Progenitor cell of endocrine pancreas (in vitro differentiated cells): ENCODE measurements at regions not wholly inside any gene's neighbourhood (a gene's known extent, or its start where the extent isn't known, plus 50 kb on each side); places are given as distances from the start of the nearest gene placed in this dataset.

Experiments used
- DNase-seq: peaks from one replicate; pipeline ENCODE4 v3.0.0; 2021; ENCODE audit warnings: low spot score; ENCODE audit not compliant: unreplicated experiment
- H3K27ac Mint-ChIP-seq: 2 replicates; pipeline ENCODE4 v1.8.0; 2021; ENCODE audit warnings: mild to moderate bottlenecking, moderate library complexity, mixed read lengths
- H3K27me3 Mint-ChIP-seq: 2 replicates; pipeline ENCODE4 v1.8.0; 2021; ENCODE audit warnings: mixed read lengths
- H3K36me3 Mint-ChIP-seq: 2 replicates; pipeline ENCODE4 v1.8.0; 2022; ENCODE audit warnings: mixed read lengths; ENCODE audit not compliant: insufficient read depth
- H3K4me1 Mint-ChIP-seq: 2 replicates; pipeline ENCODE4 v1.8.0; 2021; ENCODE audit warnings: low read depth, mixed read lengths
- H3K4me3 Mint-ChIP-seq: 2 replicates; pipeline ENCODE4 v1.8.0; 2021; ENCODE audit warnings: low read depth, mild to moderate bottlenecking, moderate library complexity, mixed read lengths
- H3K9me3 Mint-ChIP-seq: 2 replicates; pipeline ENCODE4 v1.8.0; 2021; ENCODE audit warnings: low read depth, mixed read lengths
- TF ChIP-seq, protein P1 (sequence below): fragments of 200-600 bp; sonication (generic); IDR thresholded peaks from one replicate; pipeline ENCODE4 v1.5.0; 2021; ENCODE audit warnings: antibody characterized with exemption, mild to moderate bottlenecking; ENCODE audit not compliant: unreplicated experiment

DNA sequence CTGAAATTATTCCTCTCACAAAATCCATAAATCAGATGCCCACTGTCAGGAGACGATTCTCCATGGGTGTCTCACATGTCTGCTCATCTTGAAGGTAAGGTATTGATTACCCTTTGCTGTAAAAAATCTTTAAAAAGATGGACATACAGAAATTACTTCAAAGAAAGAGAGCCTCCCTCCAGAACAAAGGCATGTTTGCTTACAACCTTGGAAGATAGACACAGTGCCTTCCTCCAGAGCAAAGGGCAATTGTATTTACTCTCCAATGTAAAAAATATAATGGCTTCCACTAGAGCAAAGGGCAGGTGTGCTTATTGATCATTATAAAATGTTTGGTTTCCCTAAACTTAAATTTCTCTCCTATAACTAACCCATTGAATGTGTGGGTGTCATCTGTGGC lies 616.2 kb downstream of the ANKRD50 start:
- Mint-ChIP-seq H3K27ac (no peak overlapping the region), H3K4me3 (no peak overlapping the region), H3K36me3 (peaks cover 1% of the 10 kb centered on the region), H3K9me3 (peaks cover 10% of the 10 kb centered on the region), H3K4me1 (peaks cover 2% of the 10 kb centered on the region), H3K27me3 (no peaks in the 10 kb centered on the region)
- no peak for DNase-seq
- TF ChIP-seq, protein P1, sequence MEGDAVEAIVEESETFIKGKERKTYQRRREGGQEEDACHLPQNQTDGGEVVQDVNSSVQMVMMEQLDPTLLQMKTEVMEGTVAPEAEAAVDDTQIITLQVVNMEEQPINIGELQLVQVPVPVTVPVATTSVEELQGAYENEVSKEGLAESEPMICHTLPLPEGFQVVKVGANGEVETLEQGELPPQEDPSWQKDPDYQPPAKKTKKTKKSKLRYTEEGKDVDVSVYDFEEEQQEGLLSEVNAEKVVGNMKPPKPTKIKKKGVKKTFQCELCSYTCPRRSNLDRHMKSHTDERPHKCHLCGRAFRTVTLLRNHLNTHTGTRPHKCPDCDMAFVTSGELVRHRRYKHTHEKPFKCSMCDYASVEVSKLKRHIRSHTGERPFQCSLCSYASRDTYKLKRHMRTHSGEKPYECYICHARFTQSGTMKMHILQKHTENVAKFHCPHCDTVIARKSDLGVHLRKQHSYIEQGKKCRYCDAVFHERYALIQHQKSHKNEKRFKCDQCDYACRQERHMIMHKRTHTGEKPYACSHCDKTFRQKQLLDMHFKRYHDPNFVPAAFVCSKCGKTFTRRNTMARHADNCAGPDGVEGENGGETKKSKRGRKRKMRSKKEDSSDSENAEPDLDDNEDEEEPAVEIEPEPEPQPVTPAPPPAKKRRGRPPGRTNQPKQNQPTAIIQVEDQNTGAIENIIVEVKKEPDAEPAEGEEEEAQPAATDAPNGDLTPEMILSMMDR, result no peak

DNA sequence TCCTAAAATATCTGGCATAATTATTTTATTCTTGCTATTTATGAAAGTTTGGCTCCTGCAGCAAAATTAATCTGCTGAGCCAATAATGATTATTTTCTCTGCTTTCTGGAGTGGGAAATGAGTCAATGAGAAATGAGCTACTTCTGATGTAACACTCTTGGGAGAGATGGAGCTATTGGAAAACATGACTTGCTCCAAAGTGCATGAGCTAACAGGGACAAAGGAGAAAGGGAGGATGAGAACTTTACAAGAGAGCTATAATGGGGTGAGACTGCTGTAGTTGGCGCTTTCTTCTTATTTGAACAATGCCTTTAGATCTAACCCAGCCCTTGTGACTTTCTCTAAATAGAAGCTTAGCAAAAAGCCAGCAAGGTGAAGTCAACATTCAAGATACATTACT lies 615.1 kb downstream of the ANKRD50 start:
- Mint-ChIP-seq H3K4me1 (no peaks in the 10 kb centered on the region), H3K27ac (no peak overlapping the region), H3K4me3 (no peak overlapping the region), H3K36me3 (peaks cover 1% of the 10 kb centered on the region), H3K9me3 (peaks cover 18% of the 10 kb centered on the region), H3K27me3 (no peaks in the 10 kb centered on the region)
- DNase-seq, result no peak
- TF ChIP-seq, protein P1, result no peak

DNA sequence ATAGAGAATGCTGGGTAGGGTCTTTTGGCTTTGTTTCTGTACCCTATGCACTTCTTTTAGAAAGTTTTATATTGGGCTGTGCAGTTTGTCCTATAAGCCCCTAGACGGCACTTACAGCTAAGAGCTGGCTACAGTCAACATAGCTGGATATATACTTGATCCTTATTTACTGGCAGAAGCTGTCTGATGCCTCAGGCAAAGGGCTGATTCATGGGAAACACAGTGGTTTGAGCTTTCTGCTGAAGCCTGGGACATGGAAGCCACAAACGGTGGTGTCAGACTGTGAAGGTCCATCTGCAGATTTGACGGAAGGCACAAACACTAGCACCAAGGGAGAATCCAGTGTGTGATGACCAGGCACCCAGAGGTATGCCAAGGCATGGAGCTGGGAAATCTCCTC lies 608.4 kb downstream of the ANKRD50 start:
- peaks cover 20% of the 10 kb centered on the region for H3K9me3 Mint-ChIP-seq
- H3K36me3 Mint-ChIP-seq, result peaks cover 1% of the 10 kb centered on the region
- H3K4me3 Mint-ChIP-seq, result no peak overlapping the region
- H3K4me1 Mint-ChIP-seq, result no peaks in the 10 kb centered on the region
- H3K27ac Mint-ChIP-seq, result no peak overlapping the region
- no peak for DNase-seq
- H3K27me3 Mint-ChIP-seq, result no peaks in the 10 kb centered on the region
- TF ChIP-seq, protein P1, result no peak

DNA sequence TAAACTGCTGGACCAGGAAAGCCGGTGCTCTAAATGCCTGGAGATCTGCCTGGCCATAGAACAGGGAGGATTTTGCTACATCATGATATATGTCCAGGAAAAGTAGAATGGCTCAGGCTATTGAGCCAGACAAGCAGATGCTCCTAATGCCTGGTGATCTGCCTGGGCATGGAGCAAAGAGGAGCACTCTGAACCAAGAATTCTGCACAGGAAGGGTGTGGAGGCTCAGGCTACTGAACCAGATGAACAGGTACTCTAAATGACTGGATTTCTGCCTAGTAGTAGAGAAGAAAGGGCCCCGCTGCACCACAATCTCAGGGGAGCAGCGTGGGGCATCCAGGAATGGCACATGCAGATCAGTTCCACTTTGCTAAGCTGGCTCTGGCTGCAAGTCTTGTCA lies 607.9 kb downstream of the ANKRD50 start:
- Mint-ChIP-seq H3K27ac (no peak overlapping the region), H3K27me3 (no peaks in the 10 kb centered on the region), H3K4me3 (no peak overlapping the region), H3K36me3 (peaks cover 1% of the 10 kb centered on the region), H3K4me1 (no peaks in the 10 kb centered on the region), H3K9me3 (peaks cover 20% of the 10 kb centered on the region)
- no peak for DNase-seq
- TF ChIP-seq, protein P1, result no peak

DNA sequence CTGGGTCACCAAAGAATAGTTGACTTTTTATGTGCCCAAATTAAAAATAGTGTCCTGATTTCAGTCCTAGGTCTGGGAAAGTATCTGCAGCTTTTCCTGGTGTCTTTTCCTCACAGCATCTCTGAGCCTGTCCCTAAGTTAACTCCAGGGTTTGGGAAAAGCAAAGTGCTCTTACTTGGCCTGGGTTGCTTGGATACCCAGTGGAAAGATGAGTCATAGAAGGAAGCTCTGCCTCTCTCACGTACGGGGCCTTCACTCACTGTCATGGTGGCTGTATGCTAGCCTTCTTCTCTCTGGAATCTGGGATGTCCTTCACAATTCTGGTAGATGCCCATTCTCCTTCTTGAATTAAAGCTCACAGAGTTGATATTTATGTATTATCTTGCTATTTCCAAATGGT lies 607.3 kb downstream of the ANKRD50 start:
- H3K9me3 Mint-ChIP-seq, result peaks cover 20% of the 10 kb centered on the region
- TF ChIP-seq, protein P1, result no peak
- H3K4me1 Mint-ChIP-seq, result no peaks in the 10 kb centered on the region
- no peaks in the 10 kb centered on the region for H3K27me3 Mint-ChIP-seq
- peaks cover 1% of the 10 kb centered on the region for H3K36me3 Mint-ChIP-seq
- no peak overlapping the region for H3K27ac Mint-ChIP-seq
- no peak for DNase-seq
- no peak overlapping the region for H3K4me3 Mint-ChIP-seq
